PC-9 (cell line): ENCODE measurements at regions not wholly inside any gene's neighbourhood (a gene's known extent, or its start where the extent isn't known, plus 50 kb on each side); places are given as distances from the start of the nearest gene placed in this dataset.

Experiments
- EZH2 ChIP-seq: fragments of 200-600 bp; sonication (generic); IDR thresholded peaks from 2 replicates; pipeline ENCODE4 v1.8.0; 2017; ENCODE audit warnings: antibody characterized with exemption, low read depth
- TF ChIP-seq, protein P1 (sequence below): fragments of 200-600 bp; sonication (generic); conservative IDR thresholded peaks from 2 replicates; pipeline ENCODE4 v1.6.1; 2017; ENCODE audit warnings: mixed run types, antibody characterized with exemption, mild to moderate bottlenecking, moderate library complexity

DNA sequence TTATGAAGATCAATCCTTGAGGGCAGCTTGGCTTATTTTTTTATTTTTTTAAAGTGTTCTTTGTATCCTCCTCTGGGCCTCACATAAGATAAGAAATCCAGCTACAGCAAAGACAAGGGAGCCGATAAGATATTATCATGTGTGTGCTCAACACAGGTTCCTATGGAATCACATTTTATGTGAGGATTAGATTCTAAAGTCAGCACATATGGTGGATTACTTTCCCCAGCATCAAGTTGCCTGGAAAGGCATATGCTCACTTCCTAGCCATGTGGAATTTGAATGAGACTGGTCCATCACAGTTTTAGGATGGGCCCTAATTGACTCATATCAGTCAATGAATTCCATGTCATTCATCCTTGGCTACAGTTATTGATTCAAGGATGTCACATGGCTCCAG lies 456.9 kb upstream of the LRRC7 start:
- no peak for TF ChIP-seq EZH2
- TF ChIP-seq, protein P1, sequence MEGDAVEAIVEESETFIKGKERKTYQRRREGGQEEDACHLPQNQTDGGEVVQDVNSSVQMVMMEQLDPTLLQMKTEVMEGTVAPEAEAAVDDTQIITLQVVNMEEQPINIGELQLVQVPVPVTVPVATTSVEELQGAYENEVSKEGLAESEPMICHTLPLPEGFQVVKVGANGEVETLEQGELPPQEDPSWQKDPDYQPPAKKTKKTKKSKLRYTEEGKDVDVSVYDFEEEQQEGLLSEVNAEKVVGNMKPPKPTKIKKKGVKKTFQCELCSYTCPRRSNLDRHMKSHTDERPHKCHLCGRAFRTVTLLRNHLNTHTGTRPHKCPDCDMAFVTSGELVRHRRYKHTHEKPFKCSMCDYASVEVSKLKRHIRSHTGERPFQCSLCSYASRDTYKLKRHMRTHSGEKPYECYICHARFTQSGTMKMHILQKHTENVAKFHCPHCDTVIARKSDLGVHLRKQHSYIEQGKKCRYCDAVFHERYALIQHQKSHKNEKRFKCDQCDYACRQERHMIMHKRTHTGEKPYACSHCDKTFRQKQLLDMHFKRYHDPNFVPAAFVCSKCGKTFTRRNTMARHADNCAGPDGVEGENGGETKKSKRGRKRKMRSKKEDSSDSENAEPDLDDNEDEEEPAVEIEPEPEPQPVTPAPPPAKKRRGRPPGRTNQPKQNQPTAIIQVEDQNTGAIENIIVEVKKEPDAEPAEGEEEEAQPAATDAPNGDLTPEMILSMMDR = no peak
